Pancreas (tissue), 10 donors: ENCODE measurements at regions not wholly inside any gene's neighbourhood (a gene's known extent, or its start where the extent isn't known, plus 50 kb on each side); places are given as distances from the start of the nearest gene placed in this dataset.

Experiments used
- ATAC-seq, 4 donors: fragments of 200-7000 bp; cut with Tn5 transposase; one replicate each; pipeline versions ENCODE4 v1.8.0 to v1.9.1; 2020; ENCODE audit warnings: mild to moderate bottlenecking in 4 of 4, moderate library complexity in 4 of 4
- DNase-seq, 6 donors: peaks; one replicate each; pipeline ENCODE4 v3.0.0-alpha.2; 2020
- FAIRE-seq: peaks from 2 replicates; lab custom pipeline; 2012; peaks lifted over from hg19 to GRCh38; lab: Jason Lieb, UNC
- H3K27ac ChIP-seq, 4 donors: fragments of 200-600 bp; sonication (generic); 1 replicate in 3 of 4; 2 replicates in 1 of 4; pipeline versions ENCODE4 v1.5.0 to v1.8.0; 2020
- H3K27me3 ChIP-seq, 4 donors: fragments of 200-600 bp; one replicate each; pipeline ENCODE4 v1.8.0; 2021
- H3K36me3 ChIP-seq, 3 donors: fragments of 200-600 bp; sonication (generic) in 1 of 3; one replicate each; pipeline versions ENCODE4 v1.5.0 to v1.8.0; 2020 to 2021
- H3K4me1 ChIP-seq, 3 donors: fragments of 200-600 bp; one replicate each; pipeline ENCODE4 v1.8.0; 2021
- H3K4me3 ChIP-seq, 4 donors: fragments of 200-600 bp; sonication (generic) in 2 of 4; one replicate each; pipeline versions ENCODE4 v1.5.0 to v1.8.0; 2020 to 2021
- H3K9me3 ChIP-seq, 4 donors: fragments of 200-600 bp; one replicate each; pipeline ENCODE4 v1.8.0; 2021
- CTCF ChIP-seq, 4 donors: fragments of 200-600 bp; sonication (generic) in 3 of 4; IDR thresholded peaks; one replicate each; pipeline versions ENCODE4 v1.5.0 to v1.8.0; 2021; ENCODE audit warnings: antibody characterized with exemption in 4 of 4
- WGBS, 2 donors: extraction: QIAGEN DNeasy Blood & Tissue Kit; methylation state at CpG; one replicate each; pipeline ENCODE4 v1.1.7; 2013; 5-methylcytosine and 5-hydroxymethylcytosine counted together
- intact Hi-C, 3 donors: fragments of 100-400 bp; cut with DNase I; formaldehyde crosslinking; loops; one replicate each; pipeline versions ENCODE4 v1.11.1 to v1.14.2; 2022
- donor health status: healthy with polysubstance abuse.
- donor health status: DM: no; HTN: no; CAD: no; lungs with moderate emphysema.
- donor health status: DM: no; HTN: no; CAD: no.
- donor health status: control.
- donor health status: control.
- donor health status: Bipolar disorder and iron deficiency.
- donor health status: DM: yes; HTN: yes; CAD: no.
- donor health status: DM: no; HTN: no; CAD: no.
- donor health status: DM: no; HTN: no; CAD: no.
- donor health status: DM: yes; HTN: yes; CAD: no.

GRCh38 chr2:236665572-236666118 lies 96.0 kb downstream of the ACKR3 start:
- TF ChIP-seq CTCF (IDR thresholded peaks at IDR 0.05) = no peak
- no peaks in the 10 kb centered on the region for H3K36me3 ChIP-seq
- FAIRE-seq (no peak), ATAC-seq (no peak), DNase-seq (no peak)
- intact Hi-C loops = no loop called here
- H3K4me1 ChIP-seq = no peaks in the 10 kb centered on the region
- no peaks in the 10 kb centered on the region for H3K9me3 ChIP-seq
- no peak overlapping the region for H3K4me3 ChIP-seq
- no peak overlapping the region for H3K27ac ChIP-seq
- H3K27me3 ChIP-seq = no peaks in the 10 kb centered on the region
- WGBS, 2 donors = 90 to 92% methylated on average over 11 of the region's 11 CpGs

GRCh38 chr2:236666646-236667204 lies 97.1 kb downstream of the ACKR3 start:
- no peak for TF ChIP-seq CTCF (IDR thresholded peaks at IDR 0.05)
- Histone ChIP-seq H3K9me3 (no peaks in the 10 kb centered on the region), H3K36me3 (no peaks in the 10 kb centered on the region), H3K27me3 (no peaks in the 10 kb centered on the region), H3K27ac (no peak overlapping the region), H3K4me3 (no peak overlapping the region), H3K4me1 (no peaks in the 10 kb centered on the region)
- WGBS, 2 donors = 90% methylated on average over 14 of the region's 14 CpGs
- no peak for FAIRE-seq
- intact Hi-C loops = no loop called here
- DNase-seq = no peak
- no peak for ATAC-seq

- WGBS, 2 donors = 87 to 89% methylated on average over 4 of the region's 4 CpGs
- H3K27me3 ChIP-seq = no peaks in the 10 kb centered on the region
- no peak overlapping the region for H3K27ac ChIP-seq
- H3K9me3 ChIP-seq = no peaks in the 10 kb centered on the region
- FAIRE-seq (no peak), ATAC-seq (no peak), DNase-seq (no peak)
- intact Hi-C loops = no loop called here
- TF ChIP-seq CTCF (IDR thresholded peaks at IDR 0.05) = no peak
- H3K4me3 ChIP-seq = no peak overlapping the region
- H3K36me3 ChIP-seq = no peaks in the 10 kb centered on the region
- H3K4me1 ChIP-seq = no peaks in the 10 kb centered on the region
Measured at GRCh38 chr2:236667526-236667925, 97.9 kb downstream of the ACKR3 start.

- Histone ChIP-seq H3K27ac (no peak overlapping the region), H3K4me3 (no peak overlapping the region), H3K27me3 (no peaks in the 10 kb centered on the region), H3K9me3 (no peaks in the 10 kb centered on the region), H3K4me1 (no peaks in the 10 kb centered on the region), H3K36me3 (no peaks in the 10 kb centered on the region)
- no peak for ATAC-seq
- FAIRE-seq = no peak
- no peak for TF ChIP-seq CTCF (IDR thresholded peaks at IDR 0.05)
- no peak for DNase-seq
- intact Hi-C loops = no loop called here
- 95 to 99% methylated on average over 8 of the region's 8 CpGs for WGBS, 2 donors
Measured at GRCh38 chr2:236668531-236668969, 98.9 kb downstream of the ACKR3 start.

- H3K27ac ChIP-seq = no peak overlapping the region
- no peak for ATAC-seq
Measured at GRCh38 chr2:236670235-236670620, 100.6 kb downstream of the ACKR3 start.

More at GRCh38 chr2:236670235-236670620, 100.6 kb downstream of the ACKR3 start:
- Histone ChIP-seq H3K4me3 (no peak overlapping the region), H3K9me3 (no peaks in the 10 kb centered on the region), H3K36me3 (no peaks in the 10 kb centered on the region), H3K4me1 (no peaks in the 10 kb centered on the region), H3K27me3 (no peaks in the 10 kb centered on the region)
- no peak for DNase-seq
- TF ChIP-seq CTCF (IDR thresholded peaks at IDR 0.05) = no peak
- WGBS, 2 donors = 90 to 98% methylated on average over 6 of the region's 6 CpGs
- intact Hi-C loops = no loop called here
- FAIRE-seq = no peak
